ELF-1 (cell line): ENCODE measurements at regions not wholly inside any gene's neighbourhood (a gene's known extent, or its start where the extent isn't known, plus 50 kb on each side); places are given as distances from the start of the nearest gene placed in this dataset.

Experiments
- DNase-seq: peaks from one replicate; pipeline ENCODE4 v3.0.0-alpha.2; 2016; ENCODE audit warnings: low read depth, low spot score

- no peak for DNase-seq
These were observed 142.9 kb upstream of the ATP1B1 start for GRCh38 chr1:168963601-168964000.

DNA sequence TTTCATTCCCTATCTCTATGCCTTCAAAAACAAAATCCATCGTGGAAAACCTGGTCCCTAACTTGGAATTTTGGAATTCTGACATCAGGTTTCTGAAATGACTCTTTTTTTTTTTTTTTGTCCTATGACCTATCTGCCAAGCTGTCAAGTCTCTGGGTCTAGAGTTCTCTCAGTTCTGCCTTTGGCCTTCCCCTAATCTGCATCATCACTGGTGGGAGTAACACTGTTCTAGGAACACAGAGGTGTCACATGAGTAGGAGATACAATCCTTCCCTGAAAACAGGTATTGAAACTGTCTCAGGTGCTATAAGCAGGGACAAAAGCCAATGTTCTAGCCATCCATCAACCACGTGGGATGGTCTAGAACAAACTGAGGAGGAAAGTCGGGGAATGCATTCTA lies 142.0 kb upstream of the ATP1B1 start:
- DNase-seq: no peak

DNA sequence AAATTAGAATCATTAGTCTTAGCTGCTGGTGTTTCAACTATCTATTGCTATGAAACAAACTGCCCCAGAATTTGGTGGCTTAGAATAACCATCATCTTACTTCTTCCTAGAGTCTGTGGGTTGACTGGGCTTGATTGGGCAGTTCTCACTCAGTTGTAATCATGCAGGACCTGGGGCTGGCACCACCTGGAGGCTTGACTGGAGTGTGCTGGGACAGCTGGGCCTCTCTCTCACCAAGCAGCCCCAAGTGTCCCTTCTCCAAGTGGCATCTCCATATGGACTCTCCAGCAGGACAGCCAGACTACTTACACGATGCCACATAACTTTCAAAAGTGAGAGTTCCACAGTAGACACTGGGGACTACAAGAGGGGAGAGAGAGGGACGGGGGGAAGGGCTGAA lies 140.3 kb upstream of the ATP1B1 start:
- DNase-seq: no peak

- no peak for DNase-seq
These were observed 139.9 kb upstream of the ATP1B1 start for GRCh38 chr1:168966636-168967035.

DNA sequence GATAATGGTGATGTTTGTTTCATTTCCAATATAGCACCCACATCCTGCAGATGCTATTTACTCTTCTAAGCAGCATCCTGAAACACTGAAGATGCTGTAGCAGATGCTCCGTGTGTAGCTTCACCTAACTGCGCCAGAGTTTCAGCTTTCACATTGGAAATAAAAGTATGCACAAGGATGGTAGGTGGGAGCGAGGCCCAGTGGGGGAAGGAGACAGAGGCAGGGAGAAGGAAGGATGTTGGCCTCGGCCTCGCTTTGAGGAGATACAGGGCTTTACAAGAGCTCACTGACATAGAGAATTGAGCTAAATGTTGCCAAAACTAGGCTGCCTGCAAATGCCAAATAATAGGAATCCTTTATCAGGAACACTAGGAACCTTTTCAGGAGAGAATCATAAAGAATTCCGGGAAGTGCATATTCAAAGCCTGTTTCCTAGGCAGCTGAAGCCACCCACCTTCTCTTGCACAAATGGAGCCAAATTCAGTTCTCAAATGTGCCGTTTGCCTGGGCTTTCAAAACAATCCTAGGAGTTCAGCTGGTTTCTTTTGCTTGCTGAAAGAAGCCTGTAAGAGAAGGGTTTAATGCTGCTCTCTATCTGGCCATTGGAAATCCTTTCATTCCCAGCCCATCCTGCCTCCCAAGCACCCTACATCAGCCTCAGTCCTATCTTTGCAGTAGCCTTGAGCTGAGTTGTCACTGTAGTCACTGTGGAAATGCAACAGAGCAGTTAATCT lies 135.4 kb upstream of the ATP1B1 start:
- no peak for DNase-seq

GRCh38 chr1:168972225-168972624 lies 134.3 kb upstream of the ATP1B1 start:
- no peak for DNase-seq

GRCh38 chr1:168972887-168973286 lies 133.6 kb upstream of the ATP1B1 start:
- DNase-seq: no peak

- no peak for DNase-seq
These were observed 132.4 kb upstream of the ATP1B1 start for GRCh38 chr1:168974117-168974516.

- DNase-seq: no peak
These were observed 131.9 kb upstream of the ATP1B1 start for GRCh38 chr1:168974611-168975010.

GRCh38 chr1:168976267-168976666 lies 130.2 kb upstream of the ATP1B1 start:
- no peak for DNase-seq

DNA sequence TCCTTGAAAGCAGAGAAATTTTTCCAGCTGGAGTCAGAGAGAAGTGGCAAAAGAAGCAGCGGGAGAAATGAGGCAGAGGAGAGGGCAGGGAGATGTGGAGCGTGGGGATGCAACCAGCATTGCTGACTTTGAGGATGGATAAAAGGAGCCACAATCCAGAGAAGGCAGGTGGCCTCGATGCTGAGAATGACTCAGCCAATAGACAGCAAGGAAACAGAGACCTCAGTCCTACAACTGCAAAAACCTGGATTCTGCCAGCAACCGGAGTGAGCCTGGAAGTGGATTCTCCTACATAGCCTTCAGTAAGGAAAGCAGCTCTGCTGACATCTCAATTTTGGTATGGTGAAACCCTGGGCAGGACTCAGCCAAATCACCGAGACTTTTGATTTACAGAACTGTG lies 128.9 kb upstream of the ATP1B1 start:
- no peak for DNase-seq

DNA sequence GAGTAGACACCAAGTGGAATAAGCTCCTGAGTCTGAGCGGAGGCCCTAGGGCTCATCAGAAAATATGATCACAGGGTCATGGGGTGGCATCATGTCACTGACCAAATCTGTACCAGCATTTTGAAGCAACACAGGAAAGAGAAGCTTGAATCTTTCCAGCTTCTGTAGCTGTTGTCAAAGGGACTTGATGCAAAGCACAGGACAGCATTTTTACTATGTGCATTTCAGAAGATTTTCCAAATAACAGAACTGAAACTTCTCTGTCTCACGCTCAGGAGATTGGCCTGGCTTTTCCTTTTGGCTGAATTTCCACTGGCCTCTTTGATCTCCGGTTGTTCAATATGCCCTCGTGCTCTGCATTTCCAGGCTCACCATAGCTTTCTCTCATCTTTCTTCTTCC lies 127.2 kb upstream of the ATP1B1 start:
- DNase-seq: no peak

GRCh38 chr1:168980180-168980579 lies 126.3 kb upstream of the ATP1B1 start:
- no peak for DNase-seq

GRCh38 chr1:168980656-168981055 lies 125.8 kb upstream of the ATP1B1 start:
- DNase-seq: no peak

DNA sequence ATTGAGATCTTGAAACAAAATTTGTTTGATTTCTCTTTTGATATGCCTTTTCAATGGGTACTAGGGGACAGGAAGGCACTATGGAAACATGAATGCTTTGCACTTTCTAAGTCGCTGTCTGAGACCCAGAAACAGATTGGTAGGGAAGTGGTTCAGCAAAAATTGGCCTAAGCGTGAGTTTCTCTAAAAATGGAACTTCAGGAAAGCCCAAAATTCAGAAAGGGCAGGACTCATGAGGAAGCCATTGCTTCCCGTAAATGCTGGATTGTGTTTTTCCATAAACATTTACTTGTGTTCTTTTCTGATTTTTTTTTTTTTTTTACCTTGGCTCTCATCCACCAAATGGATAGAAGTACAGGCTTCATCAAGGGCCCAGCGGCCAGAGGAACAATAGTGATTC lies 123.7 kb upstream of the ATP1B1 start:
- no peak for DNase-seq

DNA sequence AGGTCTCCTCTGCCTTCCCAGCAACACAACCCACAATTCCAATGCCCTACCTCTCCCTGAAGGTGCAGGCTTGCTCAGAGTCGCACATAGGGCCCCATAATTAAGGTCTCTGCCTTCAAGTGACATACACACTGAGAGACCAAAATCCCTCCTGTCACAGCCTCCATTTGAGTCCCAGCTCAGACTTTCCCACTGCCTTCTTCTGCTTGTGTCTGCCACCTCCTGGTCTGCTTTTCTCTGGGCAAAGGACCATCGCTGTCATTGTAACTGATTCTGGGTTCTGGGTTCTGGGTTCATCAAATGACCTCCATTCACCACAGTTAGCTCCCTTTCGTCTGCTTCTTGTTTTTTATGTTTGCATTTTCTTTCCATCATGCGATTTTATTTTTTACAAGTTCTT lies 119.2 kb upstream of the ATP1B1 start:
- no peak for DNase-seq

DNA sequence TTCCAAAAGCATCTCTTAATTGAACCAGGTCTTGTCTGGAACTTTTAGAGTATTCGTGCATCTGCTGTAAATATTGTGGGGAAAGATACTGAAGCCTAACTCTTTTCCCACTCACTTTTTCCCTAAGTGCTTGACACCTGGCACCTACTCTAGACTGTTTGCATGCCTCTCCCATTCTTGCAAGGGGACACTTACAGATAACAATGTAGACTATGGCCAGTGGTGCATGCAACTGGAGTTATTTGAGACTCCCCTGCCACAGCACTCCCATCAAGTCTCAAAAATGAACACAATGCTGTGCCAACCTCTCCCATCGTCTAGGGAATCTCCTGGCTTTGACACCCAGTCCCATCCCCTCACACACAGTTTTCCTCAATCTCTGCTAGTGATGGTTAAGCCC lies 118.6 kb upstream of the ATP1B1 start:
- DNase-seq: no peak

DNA sequence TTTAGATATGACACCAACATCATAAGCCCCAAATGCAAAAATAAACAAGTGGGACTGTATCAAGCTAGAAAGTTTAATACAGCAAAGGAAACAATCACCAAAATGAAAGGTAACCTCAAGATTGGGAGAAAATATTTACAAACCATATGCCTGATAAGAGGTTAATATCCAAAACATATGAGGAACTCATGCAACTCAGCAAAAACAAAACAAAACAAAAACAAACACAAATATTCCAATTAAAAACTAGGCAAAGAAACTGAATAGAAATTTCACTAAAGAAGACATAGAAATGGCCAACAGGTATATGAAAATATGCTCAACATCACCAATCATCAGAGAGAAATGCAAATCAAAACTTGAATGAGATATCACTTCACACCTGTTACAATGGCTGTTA lies 116.5 kb upstream of the ATP1B1 start:
- DNase-seq: no peak

GRCh38 chr1:168991667-168992475 lies 114.6 kb upstream of the ATP1B1 start:
- DNase-seq: no peak

- DNase-seq: no peak
These were observed 105.1 kb upstream of the ATP1B1 start for GRCh38 chr1:169001353-169001752.

- no peak for DNase-seq
These were observed 102.5 kb upstream of the ATP1B1 start for GRCh38 chr1:169003864-169004516.

- no peak for DNase-seq
These were observed 100.7 kb upstream of the ATP1B1 start for GRCh38 chr1:169005776-169006175.

DNA sequence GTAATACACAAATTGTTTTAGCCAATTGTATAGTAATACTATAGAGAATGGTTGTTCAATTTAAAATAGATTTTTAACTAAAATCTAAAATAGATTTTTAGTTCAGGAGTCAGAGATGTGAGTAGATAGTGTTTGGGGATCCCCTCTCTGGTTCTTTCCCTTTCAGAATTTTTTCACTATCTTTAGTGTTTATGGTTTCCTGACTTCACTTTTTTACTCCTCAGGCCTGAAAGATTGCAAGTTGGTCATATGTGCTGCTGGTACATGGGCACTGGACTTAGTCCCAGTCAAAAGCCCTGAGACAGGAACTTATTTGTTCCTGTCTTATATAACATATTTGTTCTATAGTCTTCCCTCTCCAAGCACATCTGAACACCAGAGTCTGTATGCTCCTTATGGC lies 96.8 kb upstream of the ATP1B1 start:
- no peak for DNase-seq
